CD4-positive, alpha-beta memory T cell (primary cell): ENCODE measurements at regions not wholly inside any gene's neighbourhood (a gene's known extent, or its start where the extent isn't known, plus 50 kb on each side); places are given as distances from the start of the nearest gene placed in this dataset.

Experiments
- CTCF ChIA-PET: fragments of 350-600 bp; sonication (Branson Sonifier 250); formaldehyde crosslinking; loops from one replicate; lab custom pipeline; 2021; ENCODE audit warnings: inconsistent platforms; ENCODE audit not compliant: partially characterized antibody; lab: Charles Lee
- POLR2A ChIA-PET: fragments of 350-600 bp; sonication (Branson Sonifier 250); formaldehyde crosslinking; loops from one replicate; lab custom pipeline; 2021; ENCODE audit not compliant: partially characterized antibody; lab: Charles Lee
- DNase-seq, 5 donors: peaks; one replicate each; pipeline versions ENCODE4 v3.0.0 to v3.0.0-alpha.2; 2020 to 2022; ENCODE audit warnings: mixed read lengths in 1 of 5
- H3K27ac ChIP-seq: one replicate; pipeline ENCODE4 v1.7.0; 2013; ENCODE audit warnings: low read depth, low read length
- H3K27me3 ChIP-seq: 2 replicates; pipeline ENCODE4 v1.7.0; 2013; ENCODE audit warnings: mild to moderate bottlenecking, low read length, moderate library complexity; ENCODE audit not compliant: insufficient read depth
- H3K36me3 ChIP-seq: 2 replicates; pipeline ENCODE4 v1.7.0; 2013; ENCODE audit warnings: mild to moderate bottlenecking, low read length, moderate library complexity; ENCODE audit not compliant: insufficient read depth
- H3K4me1 ChIP-seq: 2 replicates; pipeline ENCODE4 v1.7.0; 2013; ENCODE audit warnings: mild to moderate bottlenecking, low read length, moderate library complexity; ENCODE audit not compliant: insufficient read depth
- H3K4me3 ChIP-seq, 2 donors: one replicate each; pipeline ENCODE4 v1.7.0; 2013; ENCODE audit warnings: low read length in 2 of 2, mild to moderate bottlenecking in 1 of 2
- H3K9me3 ChIP-seq, 2 donors: one replicate each; pipeline ENCODE4 v1.7.0; 2013; ENCODE audit warnings: low read length in 2 of 2, control low read depth in 1 of 2; ENCODE audit not compliant: control insufficient read depth in 1 of 2
- H3K27ac Mint-ChIP-seq, 7 donors: one replicate each; pipeline ENCODE4 v1.8.0; 2020 to 2021; ENCODE audit warnings: mixed read lengths in 7 of 7, mild to moderate bottlenecking in 6 of 7, inconsistent platforms in 3 of 7, moderate library complexity in 3 of 7
- H3K27me3 Mint-ChIP-seq, 2 donors: one replicate each; pipeline ENCODE4 v1.8.0; 2020 to 2021; ENCODE audit warnings: mixed read lengths in 2 of 2
- H3K36me3 Mint-ChIP-seq, 2 donors: one replicate each; pipeline ENCODE4 v1.8.0; 2020 to 2021; ENCODE audit warnings: mixed read lengths in 2 of 2, inconsistent platforms in 1 of 2, mild to moderate bottlenecking in 1 of 2
- H3K4me1 Mint-ChIP-seq, 4 donors: one replicate each; pipeline ENCODE4 v1.8.0; 2020 to 2021; ENCODE audit warnings: mixed read lengths in 4 of 4, mild to moderate bottlenecking in 1 of 4
- H3K4me3 Mint-ChIP-seq, 8 donors: one replicate each; pipeline ENCODE4 v1.8.0; 2020 to 2021; ENCODE audit warnings: mixed read lengths in 8 of 8, mild to moderate bottlenecking in 7 of 8, moderate library complexity in 6 of 8, inconsistent platforms in 3 of 8
- H3K9me3 Mint-ChIP-seq, 8 donors: one replicate each; pipeline ENCODE4 v1.8.0; 2020 to 2021; ENCODE audit warnings: mixed read lengths in 8 of 8, mild to moderate bottlenecking in 5 of 8, inconsistent platforms in 3 of 8, moderate library complexity in 1 of 8
- intact Hi-C: fragments of 100-400 bp; cut with micrococcal nuclease; formaldehyde crosslinking; loops from one replicate; pipeline ENCODE4 v1.15.1; 2023

DNA sequence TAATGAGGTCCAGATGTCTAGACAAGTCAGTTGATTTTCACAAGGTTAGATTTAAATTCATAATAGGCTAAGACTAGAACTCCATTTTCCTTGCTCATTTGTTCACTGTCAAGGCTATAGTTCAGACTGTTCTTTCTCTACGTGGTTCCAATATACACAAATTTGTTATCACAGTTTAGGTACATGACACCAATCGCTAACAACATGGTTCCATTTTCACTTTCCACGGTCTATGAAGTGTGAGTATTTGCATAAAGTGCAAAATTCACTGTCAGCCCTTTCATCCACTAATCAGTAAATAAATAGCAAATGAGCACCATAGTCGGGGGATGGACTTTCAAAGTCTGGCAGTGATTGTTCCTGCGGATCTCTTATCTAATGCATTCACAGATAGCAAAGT is 315.7 kb upstream of the SPOCK3 start:
- intact Hi-C loops = no loop called here
- no peak overlapping the region for H3K4me3 Mint-ChIP-seq
- no peaks in the 10 kb centered on the region for H3K36me3 Mint-ChIP-seq
- H3K27ac ChIP-seq = no peak overlapping the region
- H3K4me3 ChIP-seq = no peak overlapping the region
- peaks cover 0 to 15% (median 4%) of the 10 kb centered on the region in 8 donors for H3K9me3 Mint-ChIP-seq
- H3K27me3 Mint-ChIP-seq = no peaks in the 10 kb centered on the region
- H3K9me3 ChIP-seq = no peaks in the 10 kb centered on the region
- ChIA-PET POLR2A (no interaction called here), CTCF (no interaction called here)
- no peaks in the 10 kb centered on the region for H3K36me3 ChIP-seq
- no peaks in the 10 kb centered on the region for H3K27me3 ChIP-seq
- no peaks in the 10 kb centered on the region for H3K4me1 Mint-ChIP-seq
- no peak for DNase-seq
- no peak overlapping the region for H3K27ac Mint-ChIP-seq
- H3K4me1 ChIP-seq = no peaks in the 10 kb centered on the region

DNA sequence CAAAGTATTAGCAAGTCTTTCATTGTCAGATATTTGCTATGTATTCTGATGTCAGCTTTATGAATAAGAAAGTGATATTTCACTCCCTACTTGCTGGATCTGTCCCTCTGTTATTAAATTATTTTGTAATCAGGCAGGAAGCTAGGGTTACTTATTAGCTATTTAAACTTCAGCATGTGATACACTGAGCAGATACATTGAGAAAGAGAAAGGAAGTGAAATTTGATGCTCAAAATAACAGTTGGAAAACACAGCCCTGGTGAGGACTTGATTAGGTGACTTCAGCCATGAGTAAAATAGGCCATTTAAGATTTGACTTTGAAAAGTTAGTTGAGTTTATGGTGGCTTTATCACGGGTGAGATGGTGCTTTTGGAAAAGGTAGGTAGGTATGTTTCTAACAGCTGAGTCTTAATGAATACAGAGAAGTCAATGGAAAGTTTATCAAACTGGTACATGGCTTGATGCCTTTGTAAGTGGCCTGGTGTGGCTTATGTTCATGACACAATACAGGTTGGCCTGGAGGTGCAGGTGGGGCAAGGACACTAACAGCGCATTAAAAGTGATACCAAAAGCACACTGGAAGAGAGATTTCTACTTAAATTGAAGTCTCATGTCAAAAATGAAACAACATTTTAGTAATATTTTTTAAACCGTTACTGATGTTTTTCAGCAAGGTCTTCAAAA is 321.2 kb upstream of the SPOCK3 start:
- no peaks in the 10 kb centered on the region for H3K36me3 ChIP-seq
- Mint-ChIP-seq H3K4me1 (peaks cover 0 to 2% (median 0%) of the 10 kb centered on the region in 4 donors), H3K27me3 (no peaks in the 10 kb centered on the region), H3K36me3 (no peaks in the 10 kb centered on the region), H3K27ac (no peak overlapping the region), H3K4me3 (no peak overlapping the region), H3K9me3 (peaks cover 0 to 14% (median 5%) of the 10 kb centered on the region in 8 donors)
- DNase-seq = no peak
- no peaks in the 10 kb centered on the region for H3K27me3 ChIP-seq
- ChIA-PET CTCF (interaction anchor here (0.5 kb wide), 1 partner anchor 761 kb away, joined by 3 read pairs; no protein-coding TSS in a partner anchor), POLR2A (no interaction called here)
- H3K4me1 ChIP-seq = no peaks in the 10 kb centered on the region
- no peak overlapping the region for H3K27ac ChIP-seq
- no peak overlapping the region for H3K4me3 ChIP-seq
- peaks cover 0 to 3% of the 10 kb centered on the region in 2 donors for H3K9me3 ChIP-seq
- intact Hi-C loops = no loop called here

GRCh38 chr4:167578906-167579305 is 344.6 kb upstream of the SPOCK3 start:
- no peaks in the 10 kb centered on the region for H3K4me1 Mint-ChIP-seq
- H3K9me3 Mint-ChIP-seq = peaks cover 0 to 27% (median 15%) of the 10 kb centered on the region in 8 donors
- intact Hi-C loops = no loop called here
- H3K36me3 Mint-ChIP-seq = no peaks in the 10 kb centered on the region
- ChIA-PET CTCF (no interaction called here), POLR2A (no interaction called here)
- no peak for DNase-seq
- Histone ChIP-seq H3K4me1 (no peaks in the 10 kb centered on the region), H3K9me3 (no peaks in the 10 kb centered on the region), H3K36me3 (no peaks in the 10 kb centered on the region), H3K4me3 (no peak overlapping the region), H3K27me3 (no peaks in the 10 kb centered on the region), H3K27ac (no peak overlapping the region)
- no peaks in the 10 kb centered on the region for H3K27me3 Mint-ChIP-seq
- no peak overlapping the region for H3K27ac Mint-ChIP-seq
- no peak overlapping the region for H3K4me3 Mint-ChIP-seq

DNA sequence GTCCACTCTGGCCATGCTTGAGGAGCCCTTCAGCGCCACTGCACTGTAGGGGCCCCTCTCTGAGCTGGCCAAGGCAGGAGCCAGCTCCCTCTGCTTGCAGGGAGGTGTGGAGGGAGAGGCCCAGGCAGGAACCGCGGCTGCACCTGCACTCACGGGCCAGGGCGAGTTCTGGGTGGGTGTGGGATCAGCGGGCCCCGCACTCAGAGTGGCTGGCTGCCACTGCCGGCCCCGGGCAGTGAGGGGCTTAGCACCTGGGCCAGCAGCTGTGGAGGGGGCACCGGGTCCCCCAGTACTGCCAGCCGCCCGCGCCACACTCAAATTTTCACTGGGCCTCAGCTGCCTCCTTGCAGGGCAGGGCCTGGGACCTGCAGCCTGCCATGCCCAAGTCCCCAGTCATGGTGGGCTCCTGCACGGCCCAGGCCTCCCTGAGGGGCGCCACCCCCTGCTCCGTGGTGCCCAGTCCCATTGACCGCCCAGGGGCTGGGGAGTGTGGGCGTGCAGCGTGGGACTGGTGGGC is 347.2 kb upstream of the SPOCK3 start:
- intact Hi-C loops = no loop called here
- Histone ChIP-seq H3K27me3 (no peaks in the 10 kb centered on the region), H3K36me3 (no peaks in the 10 kb centered on the region), H3K4me3 (no peak overlapping the region), H3K4me1 (no peaks in the 10 kb centered on the region), H3K27ac (no peak overlapping the region), H3K9me3 (no peaks in the 10 kb centered on the region)
- DNase-seq = no peak
- Mint-ChIP-seq H3K9me3 (peaks cover 0 to 31% (median 15%) of the 10 kb centered on the region in 8 donors), H3K27me3 (no peaks in the 10 kb centered on the region), H3K4me3 (no peak overlapping the region), H3K36me3 (no peaks in the 10 kb centered on the region), H3K27ac (no peak overlapping the region), H3K4me1 (no peaks in the 10 kb centered on the region)
- ChIA-PET CTCF (interaction anchor here (0.6 kb wide), 1 partner anchor 217 kb away, joined by 3 read pairs; no protein-coding TSS in a partner anchor), POLR2A (no interaction called here)

- no peak overlapping the region for H3K4me3 ChIP-seq
- ChIA-PET CTCF (no interaction called here), POLR2A (no interaction called here)
- H3K36me3 Mint-ChIP-seq = no peaks in the 10 kb centered on the region
- no peak overlapping the region for H3K4me3 Mint-ChIP-seq
- intact Hi-C loops = no loop called here
- no peak for DNase-seq
- no peaks in the 10 kb centered on the region for H3K27me3 ChIP-seq
- H3K9me3 Mint-ChIP-seq = peaks cover under 1 to 17% (median 4%) of the 10 kb centered on the region in 8 donors
- H3K36me3 ChIP-seq = no peaks in the 10 kb centered on the region
- H3K9me3 ChIP-seq = no peaks in the 10 kb centered on the region
- H3K27me3 Mint-ChIP-seq = no peaks in the 10 kb centered on the region
- no peaks in the 10 kb centered on the region for H3K4me1 ChIP-seq
- H3K27ac Mint-ChIP-seq = no peak overlapping the region
- H3K27ac ChIP-seq = no peak overlapping the region
- no peaks in the 10 kb centered on the region for H3K4me1 Mint-ChIP-seq
These were observed 353.1 kb upstream of the SPOCK3 start for GRCh38 chr4:167587361-167587760.

DNA sequence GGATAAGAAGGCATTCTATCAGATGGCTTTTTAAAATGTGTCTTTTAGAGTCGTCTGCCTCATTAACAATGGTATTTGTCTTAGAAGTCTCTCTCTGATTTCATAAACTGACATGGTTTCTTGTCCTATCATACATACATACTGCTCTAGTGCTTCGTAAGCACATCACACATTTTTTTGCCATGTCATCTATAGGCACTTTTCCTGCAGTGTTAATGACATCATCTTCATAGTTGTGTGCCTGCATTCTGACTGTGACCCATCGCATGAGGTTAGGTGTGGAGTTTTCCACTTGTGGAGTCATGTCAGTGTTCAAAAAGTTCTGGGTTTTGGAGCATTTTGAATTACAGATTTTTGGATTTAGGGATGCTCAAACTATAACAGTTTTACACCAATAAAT is 361.6 kb upstream of the SPOCK3 start:
- H3K9me3 ChIP-seq = no peaks in the 10 kb centered on the region
- intact Hi-C loops = no loop called here
- Mint-ChIP-seq H3K36me3 (no peaks in the 10 kb centered on the region), H3K9me3 (peaks cover 0 to 5% (median 0%) of the 10 kb centered on the region in 8 donors), H3K4me3 (no peak overlapping the region), H3K4me1 (no peaks in the 10 kb centered on the region), H3K27me3 (no peaks in the 10 kb centered on the region), H3K27ac (no peak overlapping the region)
- no peaks in the 10 kb centered on the region for H3K4me1 ChIP-seq
- no peaks in the 10 kb centered on the region for H3K36me3 ChIP-seq
- ChIA-PET CTCF (no interaction called here), POLR2A (no interaction called here)
- H3K27ac ChIP-seq = no peak overlapping the region
- H3K27me3 ChIP-seq = no peaks in the 10 kb centered on the region
- no peak for DNase-seq
- H3K4me3 ChIP-seq = no peak overlapping the region

DNA sequence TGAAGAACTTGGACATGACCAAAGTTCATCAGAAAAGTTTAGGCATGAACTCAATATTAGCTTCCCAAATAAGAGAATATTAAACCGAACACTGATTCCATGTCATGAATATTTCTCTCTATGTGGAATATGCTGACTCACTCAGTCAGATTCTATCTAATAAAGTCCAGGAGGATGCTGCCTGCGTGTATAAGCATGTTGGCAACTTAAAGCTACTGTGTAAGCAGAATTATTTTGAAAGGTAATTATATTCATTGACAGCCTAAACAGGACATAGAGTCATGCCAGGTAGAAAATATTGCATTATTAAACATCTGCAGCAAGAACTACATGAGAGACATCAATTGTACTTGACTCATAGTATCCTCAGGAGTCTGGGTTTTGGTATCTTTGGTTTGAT is 367.9 kb upstream of the SPOCK3 start:
- no peaks in the 10 kb centered on the region for H3K9me3 ChIP-seq
- DNase-seq = no peak
- H3K36me3 ChIP-seq = no peaks in the 10 kb centered on the region
- no peaks in the 10 kb centered on the region for H3K36me3 Mint-ChIP-seq
- H3K9me3 Mint-ChIP-seq = peaks cover 0 to 8% (median 3%) of the 10 kb centered on the region in 8 donors
- POLR2A ChIA-PET = no interaction called here
- no peaks in the 10 kb centered on the region for H3K4me1 Mint-ChIP-seq
- no peaks in the 10 kb centered on the region for H3K27me3 ChIP-seq
- no peak overlapping the region for H3K4me3 Mint-ChIP-seq
- H3K4me1 ChIP-seq = no peaks in the 10 kb centered on the region
- intact Hi-C loops = no loop called here
- H3K27ac Mint-ChIP-seq = no peak overlapping the region
- no peaks in the 10 kb centered on the region for H3K27me3 Mint-ChIP-seq
- CTCF ChIA-PET = no interaction called here
- no peak overlapping the region for H3K4me3 ChIP-seq
- H3K27ac ChIP-seq = no peak overlapping the region
